MM.1S (cell line): ENCODE measurements at regions not wholly inside any gene's neighbourhood (a gene's known extent, or its start where the extent isn't known, plus 50 kb on each side); places are given as distances from the start of the nearest gene placed in this dataset.
A peak's percentile ranks its signal among the peaks of the same experiment; 100 is the strongest.

Experiments used
- DNase-seq: peaks from one replicate; pipeline ENCODE4 v3.0.0-alpha.2; 2015
- H2AFZ ChIP-seq: fragments of 300-600 bp; sonication (generic); 2 replicates; pipeline ENCODE4 v1.6.0; 2016; ENCODE audit warnings: antibody characterized with exemption, low read length
- H3F3A ChIP-seq: fragments of 300-600 bp; sonication (generic); 2 replicates; pipeline ENCODE4 v1.6.1; 2016; ENCODE audit warnings: mild to moderate bottlenecking, antibody characterized with exemption, low read length, moderate library complexity, mixed read lengths; ENCODE audit not compliant: insufficient read depth
- H3K27ac ChIP-seq: fragments of 300-600 bp; sonication (generic); 2 replicates; pipeline ENCODE4 v1.5.1; 2016; ENCODE audit warnings: mild to moderate bottlenecking, low read length
- H3K27me3 ChIP-seq: fragments of 300-600 bp; sonication (generic); replicated peaks from 2 replicates; pipeline ENCODE4 v1.6.0; 2016; ENCODE audit warnings: low read length; ENCODE audit not compliant: insufficient read depth
- H3K36me3 ChIP-seq: fragments of 300-600 bp; sonication (generic); replicated peaks from 2 replicates; pipeline ENCODE4 v1.6.1; 2016; ENCODE audit warnings: mild to moderate bottlenecking, low read length, mixed read lengths; ENCODE audit not compliant: insufficient read depth
- H3K4me1 ChIP-seq: fragments of 300-600 bp; sonication (generic); 2 replicates; pipeline ENCODE4 v1.6.1; 2016; ENCODE audit warnings: low read length, mixed read lengths
- H3K4me2 ChIP-seq: fragments of 300-600 bp; sonication (generic); 2 replicates; pipeline ENCODE4 v1.6.0; 2016; ENCODE audit warnings: low read depth, low read length
- H3K4me3 ChIP-seq: fragments of 300-600 bp; sonication (generic); 2 replicates; pipeline ENCODE4 v1.5.1; 2016; ENCODE audit warnings: low read length, mixed read lengths
- H3K79me2 ChIP-seq: fragments of 300-600 bp; sonication (generic); 2 replicates; pipeline ENCODE4 v1.6.1; 2016; ENCODE audit warnings: mixed run types, low read length, mixed read lengths
- H3K9ac ChIP-seq: fragments of 300-600 bp; sonication (generic); 2 replicates; pipeline ENCODE4 v1.6.1; 2016; ENCODE audit warnings: low read length, mixed read lengths
- H3K9me2 ChIP-seq: fragments of 300-600 bp; sonication (generic); replicated peaks from 2 replicates; pipeline ENCODE4 v1.6.1; 2016; ENCODE audit warnings: mild to moderate bottlenecking, low read length, mixed read lengths; ENCODE audit not compliant: insufficient read depth
- H3K9me3 ChIP-seq: fragments of 300-600 bp; sonication (generic); replicated peaks from 2 replicates; pipeline ENCODE4 v1.6.1; 2016; ENCODE audit warnings: mild to moderate bottlenecking, low read length, mixed read lengths; ENCODE audit not compliant: insufficient read depth
- H4K20me1 ChIP-seq: fragments of 300-600 bp; sonication (generic); 2 replicates; pipeline ENCODE4 v1.6.1; 2016; ENCODE audit warnings: mild to moderate bottlenecking, low read length, moderate library complexity, mixed read lengths; ENCODE audit not compliant: insufficient read depth
- EZH2 ChIP-seq: fragments of 300-600 bp; sonication (generic); optimal IDR thresholded peaks from 2 replicates; pipeline ENCODE3; 2017; ENCODE audit warnings: low read depth, mild to moderate bottlenecking, antibody characterized with exemption, low read length, mixed read lengths
- EZH2phosphoT487 ChIP-seq: fragments of 300-600 bp; sonication (generic); IDR thresholded peaks from 2 replicates; pipeline ENCODE4 v1.6.1; 2018; ENCODE audit warnings: antibody characterized with exemption, low read length
- TF ChIP-seq, protein P1 (sequence below): fragments of 300-600 bp; sonication (generic); IDR thresholded peaks from 2 replicates; pipeline ENCODE4 v1.5.1; 2016; ENCODE audit warnings: antibody characterized with exemption, low read length, mixed read lengths

DNA sequence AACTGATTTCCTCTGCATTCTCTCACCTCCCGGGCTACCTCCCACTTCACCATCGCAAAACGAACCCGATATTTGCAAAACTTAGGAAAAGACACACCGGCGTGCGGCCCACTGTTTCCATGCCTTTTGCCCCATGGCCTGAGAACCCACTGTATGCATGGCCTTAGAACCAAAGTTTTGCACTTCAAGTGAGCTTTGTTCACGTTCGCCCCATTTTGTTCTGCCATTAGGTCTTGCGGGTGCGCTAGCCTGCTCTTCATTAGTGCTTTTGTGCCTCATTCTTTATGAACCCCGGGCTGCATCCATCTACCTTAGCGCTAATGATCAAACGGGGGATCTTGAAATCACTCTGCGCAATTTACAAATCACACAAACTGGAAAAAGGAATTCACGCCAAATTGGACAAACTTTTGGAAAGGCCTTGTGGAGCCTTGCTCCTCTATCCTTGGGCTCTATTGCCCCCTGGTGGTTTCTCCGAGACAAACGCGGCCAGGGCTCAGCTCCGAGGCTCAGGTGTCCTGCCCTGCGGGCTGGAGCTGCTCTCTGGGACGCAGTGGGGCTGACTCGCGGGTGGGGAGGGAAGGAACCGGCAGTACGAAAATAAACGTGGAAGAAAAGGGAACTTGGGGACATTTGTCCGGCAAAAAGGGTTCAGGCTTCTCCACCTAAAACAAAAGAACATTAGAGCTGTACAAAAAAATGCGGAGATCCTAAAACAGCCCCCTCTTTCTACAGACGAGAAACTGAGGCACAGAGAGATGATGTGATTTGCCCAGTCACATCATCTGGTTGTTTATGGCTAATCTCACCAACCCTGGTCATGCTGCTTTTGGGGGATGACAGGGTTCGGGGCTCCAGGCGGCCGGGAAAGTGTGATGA is 300.4 kb upstream of the NFE2L3 start:
- Histone ChIP-seq H3K9ac (no peak overlapping the region; the same call in 1 of the 2 replicates), H3K4me3 (peak overlapping the region; percentile 59), H3K79me2 (no peaks in the 10 kb centered on the region), H3K27ac (no peak overlapping the region), H3K36me3 (no peaks in the 10 kb centered on the region), H2AFZ (peak overlapping the region; percentile 66), H4K20me1 (no peaks in the 10 kb centered on the region), H3K4me2 (peak overlapping the region; percentile 94), H3K9me2 (no peaks in the 10 kb centered on the region), H3F3A (peaks cover 7% of the 10 kb centered on the region; the same call in 1 of the 2 replicates), H3K27me3 (peaks cover 42% of the 10 kb centered on the region), H3K9me3 (no peaks in the 10 kb centered on the region), H3K4me1 (peaks cover 4% of the 10 kb centered on the region; the same call in 1 of the 2 replicates)
- peak; percentile 80 for DNase-seq
- TF ChIP-seq, protein P1, sequence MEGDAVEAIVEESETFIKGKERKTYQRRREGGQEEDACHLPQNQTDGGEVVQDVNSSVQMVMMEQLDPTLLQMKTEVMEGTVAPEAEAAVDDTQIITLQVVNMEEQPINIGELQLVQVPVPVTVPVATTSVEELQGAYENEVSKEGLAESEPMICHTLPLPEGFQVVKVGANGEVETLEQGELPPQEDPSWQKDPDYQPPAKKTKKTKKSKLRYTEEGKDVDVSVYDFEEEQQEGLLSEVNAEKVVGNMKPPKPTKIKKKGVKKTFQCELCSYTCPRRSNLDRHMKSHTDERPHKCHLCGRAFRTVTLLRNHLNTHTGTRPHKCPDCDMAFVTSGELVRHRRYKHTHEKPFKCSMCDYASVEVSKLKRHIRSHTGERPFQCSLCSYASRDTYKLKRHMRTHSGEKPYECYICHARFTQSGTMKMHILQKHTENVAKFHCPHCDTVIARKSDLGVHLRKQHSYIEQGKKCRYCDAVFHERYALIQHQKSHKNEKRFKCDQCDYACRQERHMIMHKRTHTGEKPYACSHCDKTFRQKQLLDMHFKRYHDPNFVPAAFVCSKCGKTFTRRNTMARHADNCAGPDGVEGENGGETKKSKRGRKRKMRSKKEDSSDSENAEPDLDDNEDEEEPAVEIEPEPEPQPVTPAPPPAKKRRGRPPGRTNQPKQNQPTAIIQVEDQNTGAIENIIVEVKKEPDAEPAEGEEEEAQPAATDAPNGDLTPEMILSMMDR, result peak; percentile 93
- TF ChIP-seq EZH2, result no peak

DNA sequence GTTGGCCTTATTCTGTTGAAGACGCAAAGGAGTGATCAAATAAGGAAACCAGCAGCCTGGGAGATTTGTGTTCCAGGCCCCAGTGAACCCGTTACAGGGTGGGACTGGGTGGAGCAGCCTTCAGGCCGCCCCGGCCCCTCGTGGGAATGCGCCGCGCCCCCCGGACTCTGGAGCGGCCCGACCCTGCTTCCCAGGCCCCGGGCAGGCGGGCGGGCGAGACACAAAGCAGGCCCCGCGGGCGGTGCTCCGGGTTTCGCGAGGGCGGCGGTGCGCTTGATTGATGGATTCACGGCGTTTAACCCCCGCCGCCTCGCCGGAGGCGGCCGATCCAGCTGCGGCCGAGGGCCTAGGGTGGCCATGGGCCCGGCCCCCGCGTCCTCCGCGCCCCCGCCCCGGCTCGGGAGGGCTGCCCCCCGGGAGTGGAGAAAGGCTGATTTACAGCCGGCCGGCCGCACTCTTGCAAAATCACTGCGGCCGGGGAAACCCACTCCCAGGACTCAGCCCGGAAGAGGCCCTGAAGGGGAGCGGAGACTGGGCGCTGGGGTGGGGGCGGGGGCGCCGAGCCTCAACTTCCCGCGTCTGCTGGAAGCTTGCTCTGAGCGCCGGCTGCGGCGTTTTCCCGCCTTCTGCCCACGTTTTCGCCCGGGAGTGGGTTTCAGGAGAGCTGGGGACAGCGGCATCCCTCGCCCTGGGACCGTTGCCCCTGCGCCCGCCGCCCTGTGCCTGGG is 299.6 kb upstream of the NFE2L3 start:
- Histone ChIP-seq H3K4me3 (peak overlapping the region; percentile 59), H3K27ac (no peak overlapping the region), H2AFZ (peak overlapping the region; percentile 66)

DNA sequence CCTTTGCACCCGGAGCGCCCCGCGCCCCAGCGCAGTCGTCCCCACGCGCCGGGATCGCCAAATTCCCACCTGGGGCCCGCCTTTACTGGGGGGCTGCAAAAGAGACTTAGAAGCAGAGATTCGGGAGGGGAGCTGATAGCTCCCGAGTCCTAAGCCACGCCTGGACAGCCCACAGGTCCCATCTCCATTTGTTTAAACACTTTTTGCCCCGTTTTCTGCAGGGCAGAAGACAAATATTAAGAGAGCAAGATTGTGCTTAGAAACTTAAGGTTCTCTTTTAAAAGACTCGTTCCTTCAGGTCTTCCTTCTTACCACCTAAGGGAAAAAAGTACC is 299.1 kb upstream of the NFE2L3 start:
- Histone ChIP-seq H4K20me1 (no peaks in the 10 kb centered on the region), H3F3A (peaks cover 7% of the 10 kb centered on the region; the same call in 1 of the 2 replicates), H3K79me2 (no peaks in the 10 kb centered on the region), H3K4me1 (peaks cover 4% of the 10 kb centered on the region; the same call in 1 of the 2 replicates), H3K4me3 (peak overlapping the region; percentile 59; the same call in 1 of the 2 replicates), H3K9ac (no peak overlapping the region), H2AFZ (peak overlapping the region; percentile 66), H3K9me3 (no peaks in the 10 kb centered on the region), H3K9me2 (no peaks in the 10 kb centered on the region), H3K27me3 (peaks cover 54% of the 10 kb centered on the region), H3K4me2 (peak overlapping the region; percentile 94), H3K36me3 (no peaks in the 10 kb centered on the region), H3K27ac (no peak overlapping the region)
- DNase-seq, result no peak
- peak; percentile 42; the same call in 1 of the 2 replicates for TF ChIP-seq EZH2phosphoT487
- no peak for TF ChIP-seq EZH2
- TF ChIP-seq, protein P1, result no peak

More for the DNA sequence above, 299.6 kb upstream of the NFE2L3 start:
- Histone ChIP-seq H4K20me1 (no peaks in the 10 kb centered on the region), H3K4me1 (peaks cover 4% of the 10 kb centered on the region; the same call in 1 of the 2 replicates), H3F3A (peaks cover 7% of the 10 kb centered on the region; the same call in 1 of the 2 replicates), H3K4me2 (peak overlapping the region; percentile 94), H3K9ac (peak overlapping the region; percentile 34; the same call in 1 of the 2 replicates), H3K79me2 (no peaks in the 10 kb centered on the region), H3K36me3 (no peaks in the 10 kb centered on the region), H3K9me2 (no peaks in the 10 kb centered on the region), H3K27me3 (peaks cover 49% of the 10 kb centered on the region), H3K9me3 (no peaks in the 10 kb centered on the region)
- DNase-seq, result peak; percentile 27
- TF ChIP-seq, protein P1, result no peak
- TF ChIP-seq EZH2, result no peak
- TF ChIP-seq EZH2phosphoT487, result no peak
